NCI-H226 (cell line): ENCODE measurements at regions not wholly inside any gene's neighbourhood (a gene's known extent, or its start where the extent isn't known, plus 50 kb on each side); places are given as distances from the start of the nearest gene placed in this dataset.

Source experiments
- DNase-seq: peaks from one replicate; pipeline ENCODE4 v3.0.0-alpha.2; 2015

- DNase-seq, result no peak
Observed at GRCh38 chr2:195493416-195493815, 163.6 kb upstream of the SLC39A10 start.

DNA sequence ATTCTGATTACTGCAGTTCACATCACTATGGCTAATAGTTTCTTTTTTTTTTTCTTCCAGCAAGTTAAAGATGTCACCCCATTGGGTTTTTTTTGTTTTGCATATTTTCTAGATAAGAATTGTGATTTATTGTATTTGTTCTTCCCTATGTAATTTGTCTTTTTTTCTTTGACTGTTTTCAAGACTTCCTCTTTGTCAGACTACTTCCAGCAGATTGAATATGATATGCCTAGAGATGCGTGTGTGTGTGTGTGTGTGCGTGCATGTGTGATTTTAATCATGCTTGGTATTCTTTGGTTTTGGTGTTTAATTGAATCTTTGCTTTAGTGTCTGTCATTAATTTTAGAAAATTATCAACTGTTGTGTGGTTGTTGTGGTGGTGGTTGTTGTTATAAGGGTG is 166.7 kb upstream of the SLC39A10 start:
- no peak for DNase-seq

DNA sequence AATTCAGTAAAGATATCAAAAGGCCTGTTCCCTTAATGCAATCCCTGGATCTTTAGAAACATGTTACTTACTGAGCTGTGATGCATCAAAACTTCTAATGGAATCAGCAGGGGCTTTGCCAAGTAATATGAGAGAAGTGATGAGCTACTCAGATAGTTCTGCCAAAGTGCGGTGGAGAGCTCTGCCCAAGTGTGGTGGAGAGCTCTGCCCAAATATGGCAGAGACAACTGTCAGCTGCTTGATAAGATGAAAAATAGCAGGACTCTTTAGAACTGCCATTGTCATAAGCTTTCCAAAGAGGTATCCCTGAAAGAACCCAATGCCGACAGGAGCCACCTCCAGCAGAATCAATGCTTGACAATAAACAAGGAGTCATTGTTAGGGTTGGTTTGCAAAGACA is 167.9 kb upstream of the SLC39A10 start:
- no peak for DNase-seq

DNA sequence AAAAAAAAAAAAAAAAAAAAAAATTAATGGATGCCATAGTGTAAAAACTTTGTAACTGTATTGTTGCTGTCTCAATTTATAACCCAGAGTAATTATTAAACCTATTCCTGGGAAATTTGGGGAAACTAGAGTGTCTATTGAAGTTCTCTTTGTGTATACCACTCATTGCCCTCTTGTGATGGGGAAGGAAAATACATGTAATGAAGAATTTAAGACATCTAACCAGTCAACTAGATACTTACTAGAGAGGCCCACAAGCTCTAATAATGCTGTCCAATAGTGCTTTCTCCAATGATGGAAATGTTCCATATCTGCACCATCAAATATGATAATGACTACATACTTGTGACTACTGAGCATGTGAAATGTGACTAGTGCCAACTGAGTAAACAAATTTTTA is 168.5 kb upstream of the SLC39A10 start:
- DNase-seq, result no peak

DNA sequence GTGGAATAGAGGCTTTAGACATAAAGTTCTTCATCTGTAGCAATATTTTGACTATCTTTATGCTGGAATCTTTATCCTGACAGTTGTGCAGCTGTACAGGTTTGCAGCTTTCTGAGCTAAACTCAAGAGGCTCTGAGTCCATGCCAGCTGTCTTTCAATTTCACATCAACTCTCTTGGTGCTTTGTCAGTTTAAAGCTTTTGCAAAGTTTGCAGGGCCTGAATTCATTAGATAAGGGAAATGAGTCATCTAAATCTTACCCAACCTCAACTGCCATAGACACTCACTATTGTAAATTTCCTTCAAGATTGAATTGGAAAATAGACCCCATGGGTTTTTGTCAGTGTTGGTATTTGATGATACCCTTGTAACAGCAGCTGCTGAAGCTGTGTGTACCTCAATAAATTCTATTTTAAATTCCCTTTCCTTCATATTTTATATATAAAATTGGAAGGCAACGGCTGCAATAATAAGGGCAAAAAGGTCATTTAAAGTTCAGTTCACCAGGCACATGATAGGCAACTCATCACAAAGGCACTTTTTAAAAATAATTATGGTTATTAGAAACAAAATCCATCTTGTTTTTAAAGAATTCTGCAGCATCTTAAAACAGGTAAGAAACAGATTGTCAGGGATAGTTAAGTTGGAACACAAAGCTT is 169.9 kb upstream of the SLC39A10 start:
- DNase-seq, result peak; percentile 90

DNA sequence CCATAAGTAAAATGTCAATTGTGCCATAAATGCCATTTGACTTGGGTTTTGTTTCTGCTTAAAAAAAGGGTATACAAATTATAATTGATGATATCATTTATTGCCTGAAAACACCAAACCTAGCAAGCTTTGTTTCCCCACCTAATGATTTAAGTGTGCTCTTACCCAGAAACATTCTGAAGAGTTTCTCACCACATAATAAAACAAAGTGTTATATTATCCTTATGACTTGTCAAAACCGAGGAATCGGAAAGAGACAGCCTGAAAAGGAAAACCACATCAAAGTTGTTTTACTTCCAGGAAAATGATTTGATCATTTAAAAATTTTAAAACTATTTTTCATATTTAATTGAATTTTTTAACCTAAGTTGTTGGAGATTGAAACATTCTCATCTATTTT is 170.5 kb upstream of the SLC39A10 start:
- DNase-seq, result no peak

DNA sequence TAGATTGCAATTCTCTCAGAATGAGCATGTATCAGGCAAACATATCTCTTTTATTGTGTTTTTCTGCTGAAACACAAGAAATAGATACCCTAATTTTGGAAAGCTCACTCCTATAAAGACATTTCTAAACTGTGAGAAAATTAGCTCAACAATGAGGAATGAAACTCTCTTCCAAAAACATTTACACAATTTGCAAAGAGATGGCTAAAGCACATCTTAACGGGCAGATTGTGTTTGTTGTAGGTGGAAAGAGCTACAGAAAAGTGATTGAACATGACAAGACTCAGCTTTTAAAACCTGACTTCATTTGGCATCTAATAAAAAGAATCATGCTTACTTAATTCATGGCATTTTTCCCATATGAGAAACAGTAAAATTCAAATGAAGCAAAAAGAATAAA is 175.0 kb upstream of the SLC39A10 start:
- no peak for DNase-seq

DNA sequence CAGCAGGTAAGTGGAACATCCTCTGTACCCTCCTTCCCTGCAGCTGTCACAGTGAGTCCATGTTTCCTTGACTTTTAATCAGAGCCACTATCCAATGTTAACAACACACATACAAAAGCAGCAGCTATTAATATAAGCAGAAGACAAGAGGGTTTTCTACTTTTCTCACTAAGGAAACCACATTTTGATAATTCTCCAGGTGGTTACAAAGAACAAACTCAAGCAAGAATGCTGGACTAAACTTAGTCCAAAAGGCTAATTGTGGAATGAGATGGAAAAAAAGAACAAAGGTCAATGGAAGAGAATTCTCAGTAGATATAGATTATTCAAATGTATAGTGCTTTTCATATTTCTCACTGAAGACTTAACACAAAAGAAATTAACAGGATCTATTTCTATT is 176.9 kb upstream of the SLC39A10 start:
- no peak for DNase-seq

DNA sequence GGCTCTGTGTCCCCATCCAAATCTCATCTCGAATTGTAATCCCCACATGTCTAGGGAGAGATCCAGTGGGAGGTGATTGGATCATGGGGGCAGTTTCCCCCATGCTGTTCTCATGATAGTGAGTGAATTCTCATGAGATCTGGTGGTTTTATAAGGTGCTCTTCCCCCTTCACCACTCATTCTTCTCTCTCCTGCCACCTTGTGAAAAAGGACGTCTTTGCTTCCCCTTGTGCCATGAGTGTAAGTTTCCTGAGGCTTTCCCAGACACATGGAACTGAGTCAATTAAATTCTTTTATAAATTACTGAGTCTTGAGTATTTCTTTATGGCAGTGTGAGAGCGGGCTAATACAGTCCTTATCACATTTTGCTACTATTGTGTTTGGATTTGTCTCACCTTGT is 177.6 kb upstream of the SLC39A10 start:
- no peak for DNase-seq

DNA sequence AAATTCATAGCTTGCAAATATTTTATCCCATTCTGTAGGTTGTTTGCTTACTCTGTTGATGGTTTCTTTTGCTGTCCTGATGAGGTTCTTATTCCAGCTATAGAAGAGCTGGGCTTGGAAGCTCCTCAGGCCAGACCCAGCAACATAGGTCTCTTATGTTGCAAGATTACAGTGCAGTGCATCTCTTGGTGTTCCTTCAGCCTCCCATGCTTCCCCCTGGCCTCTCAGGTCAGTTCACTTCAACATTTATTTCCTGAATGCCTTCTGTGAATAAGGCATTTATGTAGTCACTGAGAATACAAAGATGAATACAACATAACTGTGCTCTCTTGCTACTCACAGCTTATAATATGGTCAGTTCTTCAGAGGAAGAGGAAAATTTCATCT is 179.0 kb upstream of the SLC39A10 start:
- DNase-seq, result peak; percentile 14

GRCh38 chr2:195477248-195477995 is 179.6 kb upstream of the SLC39A10 start:
- peak; percentile 58 for DNase-seq

- no peak for DNase-seq
Observed at GRCh38 chr2:195475336-195475735, 181.7 kb upstream of the SLC39A10 start.

DNA sequence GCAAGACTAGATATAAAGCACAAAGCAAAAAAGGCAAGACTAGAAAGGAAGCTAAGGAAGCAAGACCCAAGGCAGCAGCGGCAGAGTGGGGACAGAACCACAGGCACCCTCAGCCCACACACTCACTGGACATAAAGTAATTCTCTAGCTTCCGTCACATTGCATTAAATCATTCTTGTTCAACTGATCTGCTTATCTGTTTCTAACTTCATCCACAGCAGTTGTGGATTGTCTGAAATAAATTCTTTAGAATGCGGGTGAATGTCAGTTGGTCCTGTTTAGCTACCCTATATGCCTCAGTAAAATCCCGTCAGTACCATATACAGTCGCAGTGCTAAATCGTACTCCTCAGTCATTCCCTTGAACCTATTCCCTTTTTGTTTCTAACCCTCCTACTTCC is 183.2 kb upstream of the SLC39A10 start:
- no peak for DNase-seq

DNA sequence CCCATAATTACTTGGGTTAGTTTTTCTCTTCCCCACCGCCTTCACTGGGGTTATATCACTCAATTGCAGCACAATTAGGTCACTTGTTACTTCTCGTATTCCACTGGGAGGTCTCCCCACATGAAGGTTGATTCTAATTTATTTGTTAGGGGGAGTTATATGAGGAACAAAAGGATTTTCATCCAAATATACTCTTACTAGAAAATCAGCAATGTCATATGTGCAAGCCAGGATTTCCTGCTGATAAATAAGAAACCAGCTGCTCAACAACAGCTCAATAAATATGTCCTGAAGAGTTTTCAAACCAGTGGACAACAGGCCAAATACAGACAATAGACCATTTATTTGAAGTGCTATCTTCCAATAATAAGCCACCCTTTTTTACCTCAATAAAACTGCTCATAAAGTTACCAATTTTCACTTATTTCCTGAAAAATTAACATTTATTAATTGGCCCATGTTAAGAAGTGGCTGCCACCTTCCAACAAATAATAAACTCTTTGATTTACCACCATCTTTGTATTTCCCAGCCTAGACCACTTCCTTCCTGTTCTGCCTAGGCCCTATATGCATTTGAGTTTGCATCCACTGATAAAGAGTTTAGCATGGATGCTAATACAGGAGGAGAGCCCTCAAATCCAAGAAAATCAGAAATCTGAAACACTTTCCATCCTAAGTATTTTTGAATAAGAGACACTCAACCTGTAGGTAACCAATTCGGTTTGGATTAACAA is 184.4 kb upstream of the SLC39A10 start:
- DNase-seq, result no peak

DNA sequence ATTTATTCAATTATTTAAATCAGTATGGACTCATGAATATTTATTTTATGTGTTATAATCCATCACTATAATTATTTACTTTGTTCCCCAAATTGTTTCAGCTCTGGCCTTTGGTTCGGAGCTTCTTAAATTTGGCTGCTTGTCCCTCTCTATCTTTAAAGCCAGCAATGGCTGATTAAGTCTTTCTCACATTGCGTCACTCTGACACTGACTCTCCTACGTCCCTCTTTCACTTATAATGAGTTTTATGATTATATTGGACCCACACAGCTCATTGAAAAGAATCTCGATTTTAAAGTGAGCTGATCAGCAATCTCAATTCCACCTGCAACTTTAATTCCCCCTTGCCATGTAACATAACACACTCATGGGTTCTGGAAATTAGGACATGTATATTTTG is 185.2 kb upstream of the SLC39A10 start:
- DNase-seq, result no peak

GRCh38 chr2:195471163-195471562 is 185.9 kb upstream of the SLC39A10 start:
- DNase-seq, result no peak

- DNase-seq, result no peak
Observed at GRCh38 chr2:195470622-195471021, 186.4 kb upstream of the SLC39A10 start.

DNA sequence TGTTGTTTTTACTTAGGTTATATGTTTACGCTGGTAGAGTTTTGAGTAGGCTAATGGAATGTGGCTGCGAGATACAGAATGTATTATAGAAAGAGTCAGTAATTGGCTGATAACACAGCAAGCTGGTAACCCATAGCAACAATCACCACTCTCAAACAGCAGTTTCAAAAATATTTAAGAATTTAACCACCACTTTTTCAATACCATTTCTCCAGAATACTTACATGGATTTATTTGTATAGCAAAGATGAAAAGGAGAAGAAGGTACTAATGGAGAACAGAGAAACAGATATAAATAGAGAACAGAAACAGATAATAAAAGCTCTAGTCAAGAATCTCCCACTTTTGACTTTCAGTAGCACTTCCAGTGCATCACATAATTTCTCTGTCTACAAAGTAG is 188.3 kb upstream of the SLC39A10 start:
- DNase-seq, result no peak

- no peak for DNase-seq
Observed at GRCh38 chr2:195466427-195466826, 190.6 kb upstream of the SLC39A10 start.

- DNase-seq, result no peak
Observed at GRCh38 chr2:195461010-195461409, 196.0 kb upstream of the SLC39A10 start.

GRCh38 chr2:195458936-195459335 is 198.1 kb upstream of the SLC39A10 start:
- DNase-seq, result peak; percentile 7

- no peak for DNase-seq
Observed at GRCh38 chr2:195457873-195458272, 199.2 kb upstream of the SLC39A10 start.

DNA sequence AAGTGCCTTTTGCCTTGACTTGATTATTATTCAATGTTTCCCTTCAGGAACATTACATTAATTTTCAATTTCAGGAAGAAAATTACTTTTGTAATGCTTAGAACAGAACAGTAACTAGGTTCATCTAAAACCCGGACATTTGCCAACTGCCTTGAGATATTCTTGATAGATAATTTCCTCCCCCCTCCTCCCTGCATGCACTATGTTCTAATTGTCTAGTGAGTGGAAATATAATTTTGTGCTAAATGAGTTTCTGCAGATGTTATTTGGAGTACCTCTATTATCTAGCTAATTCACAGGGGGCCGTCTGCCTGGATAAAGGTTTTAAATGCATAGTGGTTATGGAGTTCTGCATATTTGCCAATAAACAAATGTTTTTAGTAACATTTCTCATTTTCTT is 200.3 kb upstream of the SLC39A10 start:
- DNase-seq, result no peak

- DNase-seq, result no peak
Observed at GRCh38 chr2:195451160-195451559, 205.9 kb upstream of the SLC39A10 start.
